ENCODE measurements at regions not wholly inside any gene's neighbourhood (a gene's known extent, or its start where the extent isn't known, plus 50 kb on each side); places are given as distances from the start of the nearest gene placed in this dataset.

- no peak for TF ChIP-seq EZH2 (optimal IDR thresholded peaks at IDR 0.05; ENCODE audit: low read depth, low read length)
- no peak for TF ChIP-seq CTCF (IDR thresholded peaks at IDR 0.05; ENCODE audit: low read length)
Observed at GRCh38 chr6:166084951-166085350, 82.7 kb downstream of the TBXT start.

All from MM.1S (cell line).